Muscle of leg (tissue), 3 donors: ENCODE measurements at regions not wholly inside any gene's neighbourhood (a gene's known extent, or its start where the extent isn't known, plus 50 kb on each side); places are given as distances from the start of the nearest gene placed in this dataset.

Source experiments
- DNase-seq: peaks from one replicate; pipeline ENCODE4 v3.0.0; 2013
- H3K27ac ChIP-seq: one replicate; pipeline ENCODE4 v1.5.1; 2013; ENCODE audit warnings: mild to moderate bottlenecking, low read length, control low read depth
- H3K27me3 ChIP-seq: one replicate; pipeline ENCODE4 v1.6.1; 2013; ENCODE audit warnings: low read length; ENCODE audit not compliant: control insufficient read depth, insufficient read depth
- H3K36me3 ChIP-seq: one replicate; pipeline ENCODE4 v1.6.1; 2013; ENCODE audit warnings: low read length; ENCODE audit not compliant: control insufficient read depth, insufficient read depth
- H3K4me1 ChIP-seq: one replicate; pipeline ENCODE4 v1.6.1; 2013; ENCODE audit warnings: low read length; ENCODE audit not compliant: control insufficient read depth, insufficient read depth
- H3K4me3 ChIP-seq: one replicate; pipeline ENCODE4 v1.5.1; 2013; ENCODE audit warnings: low read length, control low read depth
- H3K9me3 ChIP-seq: replicated peaks from 2 replicates; pipeline ENCODE4 v1.6.1; 2013; ENCODE audit warnings: low read depth, low read length; ENCODE audit not compliant: control insufficient read depth
- WGBS: methylation state at CpG from one replicate; pipeline ENCODE4 v1.1.5; 2013; ENCODE audit warnings: missing lambda C conversion rate; ENCODE audit not compliant: insufficient coverage; 5-methylcytosine and 5-hydroxymethylcytosine counted together

- H3K27ac ChIP-seq = no peak overlapping the region
These were observed 124.8 kb upstream of the RBBP6 start for GRCh38 chr16:24414534-24414933.

GRCh38 chr16:24418733-24419132, 120.6 kb upstream of the RBBP6 start:
- Histone ChIP-seq H3K27ac (no peak overlapping the region), H3K27me3 (no peaks in the 10 kb centered on the region), H3K4me3 (no peak overlapping the region), H3K36me3 (no peaks in the 10 kb centered on the region), H3K9me3 (no peaks in the 10 kb centered on the region), H3K4me1 (no peaks in the 10 kb centered on the region)
- no peak for DNase-seq
- no CpG with 5 or more reads among the region's 3 CpGs for WGBS

More at GRCh38 chr16:24414534-24414933, 124.8 kb upstream of the RBBP6 start:
- H3K4me3 ChIP-seq = no peak overlapping the region
- H3K27me3 ChIP-seq = no peaks in the 10 kb centered on the region
- peak; percentile 8 for DNase-seq
- H3K36me3 ChIP-seq = no peaks in the 10 kb centered on the region
- WGBS = 100% methylated on average over 2 of the region's 3 CpGs
- H3K4me1 ChIP-seq = no peaks in the 10 kb centered on the region
- H3K9me3 ChIP-seq = no peaks in the 10 kb centered on the region

- Histone ChIP-seq H3K9me3 (no peaks in the 10 kb centered on the region), H3K27me3 (no peaks in the 10 kb centered on the region), H3K4me3 (no peak overlapping the region), H3K36me3 (no peaks in the 10 kb centered on the region), H3K4me1 (no peaks in the 10 kb centered on the region), H3K27ac (no peak overlapping the region)
- DNase-seq = no peak
- WGBS = 86% methylated on average over 3 of the region's 4 CpGs
These were observed 116.1 kb upstream of the RBBP6 start for GRCh38 chr16:24423312-24423711.

- Histone ChIP-seq H3K27ac (no peak overlapping the region), H3K4me1 (no peaks in the 10 kb centered on the region), H3K27me3 (no peaks in the 10 kb centered on the region), H3K9me3 (no peaks in the 10 kb centered on the region), H3K4me3 (no peak overlapping the region), H3K36me3 (no peaks in the 10 kb centered on the region)
- no CpG with 5 or more reads among the region's 3 CpGs for WGBS
- no peak for DNase-seq
These were observed 115.0 kb upstream of the RBBP6 start for GRCh38 chr16:24424364-24424763.

- Histone ChIP-seq H3K27me3 (no peaks in the 10 kb centered on the region), H3K27ac (no peak overlapping the region), H3K4me3 (no peak overlapping the region), H3K36me3 (no peaks in the 10 kb centered on the region), H3K4me1 (no peaks in the 10 kb centered on the region), H3K9me3 (no peaks in the 10 kb centered on the region)
- no peak for DNase-seq
- WGBS = no CpG with 5 or more reads among the region's 2 CpGs
These were observed 111.5 kb upstream of the RBBP6 start for GRCh38 chr16:24427840-24428239.

- H3K27ac ChIP-seq = no peak overlapping the region
- no peak overlapping the region for H3K4me3 ChIP-seq
- no peak for DNase-seq
- H3K9me3 ChIP-seq = no peaks in the 10 kb centered on the region
- H3K27me3 ChIP-seq = no peaks in the 10 kb centered on the region
- H3K4me1 ChIP-seq = no peaks in the 10 kb centered on the region
- 80% methylated on average over 2 of the region's 2 CpGs for WGBS
- no peaks in the 10 kb centered on the region for H3K36me3 ChIP-seq
These were observed 110.6 kb upstream of the RBBP6 start for GRCh38 chr16:24428756-24429155.

GRCh38 chr16:24430954-24431760, 108.2 kb upstream of the RBBP6 start:
- Histone ChIP-seq H3K36me3 (no peaks in the 10 kb centered on the region), H3K4me3 (no peak overlapping the region)
- 54% methylated on average over 4 of the region's 6 CpGs for WGBS

GRCh38 chr16:24433706-24434105, 105.7 kb upstream of the RBBP6 start:
- no peaks in the 10 kb centered on the region for H3K9me3 ChIP-seq
- no CpG with 5 or more reads among the region's 2 CpGs for WGBS

More at GRCh38 chr16:24430954-24431760, 108.2 kb upstream of the RBBP6 start:
- Histone ChIP-seq H3K4me1 (no peaks in the 10 kb centered on the region), H3K27ac (no peak overlapping the region), H3K9me3 (no peaks in the 10 kb centered on the region), H3K27me3 (no peaks in the 10 kb centered on the region)
- no peak for DNase-seq

GRCh38 chr16:24440306-24440705, 99.1 kb upstream of the RBBP6 start:
- DNase-seq = no peak
- H3K36me3 ChIP-seq = no peaks in the 10 kb centered on the region
- no peaks in the 10 kb centered on the region for H3K4me1 ChIP-seq
- 83% methylated on average over 6 of the region's 6 CpGs for WGBS
- H3K9me3 ChIP-seq = no peaks in the 10 kb centered on the region
- H3K4me3 ChIP-seq = no peak overlapping the region
- H3K27ac ChIP-seq = no peak overlapping the region
- H3K27me3 ChIP-seq = no peaks in the 10 kb centered on the region

More at GRCh38 chr16:24433706-24434105, 105.7 kb upstream of the RBBP6 start:
- H3K4me3 ChIP-seq = no peak overlapping the region
- DNase-seq = no peak
- no peaks in the 10 kb centered on the region for H3K27me3 ChIP-seq
- H3K36me3 ChIP-seq = no peaks in the 10 kb centered on the region
- no peak overlapping the region for H3K27ac ChIP-seq
- no peaks in the 10 kb centered on the region for H3K4me1 ChIP-seq

GRCh38 chr16:24442631-24443030, 96.7 kb upstream of the RBBP6 start:
- H3K9me3 ChIP-seq = no peaks in the 10 kb centered on the region
- no peak for DNase-seq
- 96% methylated on average over 5 of the region's 5 CpGs for WGBS
- H3K4me1 ChIP-seq = no peaks in the 10 kb centered on the region
- no peak overlapping the region for H3K4me3 ChIP-seq
- H3K36me3 ChIP-seq = no peaks in the 10 kb centered on the region
- no peaks in the 10 kb centered on the region for H3K27me3 ChIP-seq
- no peak overlapping the region for H3K27ac ChIP-seq
